NB4 (cell line): ENCODE measurements at regions not wholly inside any gene's neighbourhood (a gene's known extent, or its start where the extent isn't known, plus 50 kb on each side); places are given as distances from the start of the nearest gene placed in this dataset.

ENCODE experiments used
- DNase-seq: peaks from one replicate; pipeline ENCODE4 v3.0.0; 2010; ENCODE audit warnings: low read depth
- H3K4me3 ChIP-seq: one replicate; pipeline ENCODE4 v1.5.1; 2011; ENCODE audit warnings: mild to moderate bottlenecking, low read depth, low read length, moderate library complexity
- MYC ChIP-seq: IDR thresholded peaks from 2 replicates; pipeline ENCODE4 v1.6.1; 2011; ENCODE audit warnings: low read depth, low read length
- POLR2A ChIP-seq: IDR thresholded peaks from 2 replicates; pipeline ENCODE4 v1.6.1; 2011; ENCODE audit warnings: mild to moderate bottlenecking; ENCODE audit not compliant: insufficient read length; ENCODE audit errors: extremely low read depth
- TF ChIP-seq, protein P1 (sequence below): IDR thresholded peaks from 2 replicates; pipeline ENCODE4 v1.6.1; 2011; ENCODE audit warnings: low read depth, low read length
- TF ChIP-seq, protein P2 (sequence below): IDR thresholded peaks from one replicate; pipeline ENCODE4 v1.5.1; 2012; ENCODE audit warnings: low read depth, low read length

DNA sequence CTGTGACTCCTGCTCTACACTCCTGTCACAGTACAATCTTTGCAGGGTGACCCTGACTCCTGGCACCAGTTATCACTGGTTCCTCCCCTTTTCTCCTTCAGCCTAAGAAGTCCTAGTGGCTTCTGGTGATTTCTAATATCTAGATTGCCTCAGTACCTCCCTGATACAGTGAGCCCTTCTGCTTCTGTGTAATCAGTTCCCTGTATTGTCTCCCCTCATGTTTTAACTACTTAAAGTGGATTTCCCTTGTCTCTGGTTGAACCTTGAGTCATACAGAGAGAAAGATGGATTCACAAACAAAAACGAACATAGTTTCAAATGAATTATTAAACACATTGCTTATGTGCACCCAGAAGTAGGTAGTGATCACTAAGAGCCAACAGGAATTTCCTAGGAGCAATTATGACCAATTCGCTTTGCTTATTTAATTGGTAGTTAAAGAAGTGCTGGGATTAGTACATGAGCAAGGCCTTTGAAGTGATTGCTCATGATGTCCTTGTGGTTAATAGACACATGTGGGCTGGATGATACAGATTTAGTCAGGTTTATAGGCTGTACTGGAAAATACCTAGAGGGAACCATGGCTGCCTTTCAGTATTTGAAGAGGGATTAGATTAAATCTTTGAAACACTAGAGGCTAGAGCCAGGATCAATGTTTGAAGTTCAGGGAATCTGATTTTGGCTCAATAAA is 145.8 kb upstream of the MEF2C start:
- no peak for DNase-seq
- TF ChIP-seq POLR2A = no peak
- TF ChIP-seq, protein P1, sequence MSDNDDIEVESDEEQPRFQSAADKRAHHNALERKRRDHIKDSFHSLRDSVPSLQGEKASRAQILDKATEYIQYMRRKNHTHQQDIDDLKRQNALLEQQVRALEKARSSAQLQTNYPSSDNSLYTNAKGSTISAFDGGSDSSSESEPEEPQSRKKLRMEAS = no peak
- TF ChIP-seq, protein P2, sequence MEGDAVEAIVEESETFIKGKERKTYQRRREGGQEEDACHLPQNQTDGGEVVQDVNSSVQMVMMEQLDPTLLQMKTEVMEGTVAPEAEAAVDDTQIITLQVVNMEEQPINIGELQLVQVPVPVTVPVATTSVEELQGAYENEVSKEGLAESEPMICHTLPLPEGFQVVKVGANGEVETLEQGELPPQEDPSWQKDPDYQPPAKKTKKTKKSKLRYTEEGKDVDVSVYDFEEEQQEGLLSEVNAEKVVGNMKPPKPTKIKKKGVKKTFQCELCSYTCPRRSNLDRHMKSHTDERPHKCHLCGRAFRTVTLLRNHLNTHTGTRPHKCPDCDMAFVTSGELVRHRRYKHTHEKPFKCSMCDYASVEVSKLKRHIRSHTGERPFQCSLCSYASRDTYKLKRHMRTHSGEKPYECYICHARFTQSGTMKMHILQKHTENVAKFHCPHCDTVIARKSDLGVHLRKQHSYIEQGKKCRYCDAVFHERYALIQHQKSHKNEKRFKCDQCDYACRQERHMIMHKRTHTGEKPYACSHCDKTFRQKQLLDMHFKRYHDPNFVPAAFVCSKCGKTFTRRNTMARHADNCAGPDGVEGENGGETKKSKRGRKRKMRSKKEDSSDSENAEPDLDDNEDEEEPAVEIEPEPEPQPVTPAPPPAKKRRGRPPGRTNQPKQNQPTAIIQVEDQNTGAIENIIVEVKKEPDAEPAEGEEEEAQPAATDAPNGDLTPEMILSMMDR = no peak
- TF ChIP-seq MYC = no peak
- H3K4me3 ChIP-seq = no peak overlapping the region

DNA sequence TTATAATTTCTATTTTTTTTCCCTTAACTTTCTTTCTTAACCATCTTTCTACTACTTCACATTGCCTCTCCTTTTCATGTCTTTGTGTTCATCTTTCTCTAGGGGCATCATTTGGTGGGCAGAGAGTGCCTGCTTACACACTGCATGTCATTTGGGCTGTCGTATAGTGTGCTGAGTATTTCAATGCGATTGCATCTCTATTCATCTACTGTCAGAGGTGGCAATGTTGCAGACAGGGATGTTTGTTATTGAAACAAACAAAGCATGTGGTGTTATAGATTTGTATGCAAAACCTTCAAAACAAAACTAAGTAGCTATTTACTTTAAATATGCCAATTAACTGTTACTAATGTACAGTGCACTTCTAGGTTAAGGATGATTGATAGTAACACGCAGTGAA is 141.1 kb upstream of the MEF2C start:
- no peak overlapping the region for H3K4me3 ChIP-seq
- DNase-seq = no peak
- TF ChIP-seq, protein P2 = no peak
- TF ChIP-seq POLR2A (no peak), MYC (no peak)
- TF ChIP-seq, protein P1 = no peak

DNA sequence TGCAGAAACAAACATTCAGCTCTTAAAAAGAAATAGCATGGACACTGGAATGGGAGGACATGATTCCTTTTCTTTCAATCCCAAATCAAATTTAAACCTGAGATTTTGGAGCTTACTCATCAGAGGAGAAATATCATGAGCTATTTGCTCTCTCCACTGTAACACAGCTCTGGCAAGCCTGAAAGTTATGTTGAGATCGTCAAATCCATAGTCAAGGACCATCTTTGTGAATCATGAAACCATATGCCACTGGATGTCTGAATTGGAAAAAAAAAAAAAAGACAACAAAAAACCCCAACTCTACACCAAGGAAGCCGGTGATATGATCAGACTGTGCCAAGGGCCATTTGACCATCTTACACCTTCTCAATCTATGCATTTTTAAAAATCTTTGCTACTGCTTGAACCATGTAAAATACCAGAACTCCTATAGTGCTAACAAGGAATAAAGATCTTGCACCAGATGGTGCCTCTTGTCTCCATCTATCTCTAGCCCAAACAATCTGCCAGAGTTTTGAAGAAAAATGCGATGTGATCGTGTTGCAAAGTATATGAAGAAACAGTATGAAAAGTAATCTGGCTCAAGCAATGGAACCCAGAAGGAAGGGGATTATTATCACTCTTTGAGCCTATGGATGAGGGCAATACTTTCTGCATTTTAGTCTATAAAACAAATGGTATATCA is 138.1 kb upstream of the MEF2C start:
- DNase-seq = no peak
- no peak overlapping the region for H3K4me3 ChIP-seq
- TF ChIP-seq, protein P1 = no peak
- TF ChIP-seq, protein P2 = no peak
- TF ChIP-seq MYC = no peak

DNA sequence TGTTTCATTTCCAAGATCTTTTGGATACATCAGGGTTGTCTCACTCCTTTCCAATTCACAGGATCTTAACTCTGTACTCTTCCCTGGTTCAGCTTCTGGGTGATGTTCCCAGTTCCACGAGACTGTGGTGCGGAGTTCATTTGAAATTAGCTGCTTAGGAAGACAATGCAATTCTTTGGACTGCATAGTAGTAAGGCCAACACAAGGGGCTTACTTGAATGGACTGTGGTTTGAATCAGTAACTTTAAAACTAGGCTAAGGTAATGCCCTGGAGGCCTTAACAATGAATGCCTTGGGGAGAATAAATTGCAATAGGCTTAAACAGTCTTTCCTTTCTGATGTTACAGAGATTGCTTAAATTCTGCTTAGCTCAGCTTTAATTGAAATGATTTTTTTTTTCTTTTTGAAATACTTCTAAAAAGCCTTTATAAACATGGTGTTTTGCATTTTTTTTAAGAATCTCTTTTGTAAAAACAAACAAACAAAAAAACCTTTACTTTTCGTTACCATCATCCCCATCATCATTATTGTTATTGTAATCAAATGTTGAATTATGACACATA is 133.8 kb upstream of the MEF2C start:
- H3K4me3 ChIP-seq = no peak overlapping the region
- TF ChIP-seq, protein P2 = no peak
- no peak for TF ChIP-seq POLR2A
- TF ChIP-seq, protein P1 = no peak
- no peak for DNase-seq

DNA sequence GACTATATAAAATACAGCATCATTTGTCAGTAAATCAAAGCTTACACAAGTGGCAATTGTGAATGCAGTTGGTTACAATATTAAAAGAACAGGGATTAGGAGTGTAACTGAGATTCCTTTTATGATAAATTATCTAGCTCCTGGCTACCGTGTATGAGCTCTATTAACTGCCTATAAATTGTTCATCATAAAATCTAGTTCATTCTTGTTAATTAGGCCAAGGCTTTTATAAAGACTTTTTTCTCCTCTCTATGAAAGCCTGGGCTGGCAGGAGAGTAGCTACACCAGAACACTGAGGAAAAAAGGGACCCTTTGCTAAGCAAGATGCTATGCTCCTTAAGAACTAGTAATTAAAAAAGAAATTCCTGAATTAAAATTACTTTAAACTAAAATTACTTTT is 132.4 kb upstream of the MEF2C start:
- H3K4me3 ChIP-seq = no peak overlapping the region
- DNase-seq = no peak
- TF ChIP-seq, protein P1 = no peak
- TF ChIP-seq MYC (no peak), POLR2A (no peak)
- TF ChIP-seq, protein P2 = no peak
